Upper lobe of left lung (tissue), 6 donors: ENCODE measurements at regions not wholly inside any gene's neighbourhood (a gene's known extent, or its start where the extent isn't known, plus 50 kb on each side); places are given as distances from the start of the nearest gene placed in this dataset.
"Not testable (repeated sequence)": the region's sequence is repeated elsewhere in the genome, so short reads cannot be mapped to it uniquely, and the experiment has no call there.

ENCODE experiments used
- ATAC-seq, 2 donors: fragments of 200-7000 bp; cut with Tn5 transposase; one replicate each; pipeline ENCODE4 v1.9.1; 2022; ENCODE audit warnings: mild to moderate bottlenecking in 2 of 2, moderate library complexity in 2 of 2; ENCODE audit not compliant: low FRiP score in 2 of 2
- DNase-seq, 2 donors: peaks; one replicate each; pipeline ENCODE4 v3.0.0-alpha.2; 2019 to 2020
- H3K27ac ChIP-seq, 4 donors: fragments of 200-600 bp; sonication (generic); one replicate each; pipeline ENCODE4 v1.5.1; 2016 to 2019
- H3K27me3 ChIP-seq, 4 donors: fragments of 200-600 bp; sonication (generic); one replicate each; pipeline ENCODE4 v1.5.1; 2017 to 2019
- H3K36me3 ChIP-seq, 4 donors: fragments of 200-600 bp; sonication (generic); one replicate each; pipeline ENCODE4 v1.5.1; 2016 to 2019
- H3K4me1 ChIP-seq, 4 donors: fragments of 200-600 bp; sonication (generic); one replicate each; pipeline ENCODE4 v1.5.1; 2018 to 2019
- H3K4me3 ChIP-seq, 4 donors: fragments of 200-600 bp; sonication (generic); one replicate each; pipeline ENCODE4 v1.5.1; 2017 to 2019; ENCODE audit warnings: mild to moderate bottlenecking in 2 of 4, moderate library complexity in 1 of 4
- H3K9me3 ChIP-seq, 4 donors: fragments of 200-600 bp; sonication (generic); one replicate each; pipeline ENCODE4 v1.5.1; 2018 to 2019
- CTCF ChIP-seq, 6 experiments: fragments of 450-650 bp in 4 of 6; fragments of 200-600 bp in 2 of 6; sonication (generic) in 2 of 6; IDR thresholded peaks; one replicate each; pipeline ENCODE4 v1.5.1; 2016 to 2019; ENCODE audit warnings: antibody characterized with exemption in 6 of 6
- EP300 ChIP-seq, 4 donors: sonication (generic); formaldehyde crosslinking; IDR thresholded peaks; one replicate each; pipeline ENCODE4 v1.5.1; 2017; ENCODE audit warnings: antibody characterized with exemption in 4 of 4, control low read depth in 2 of 4
- POLR2A ChIP-seq, 4 donors: fragments of 450-650 bp; IDR thresholded peaks; one replicate each; pipeline ENCODE4 v1.5.1; 2016 to 2017; ENCODE audit warnings: antibody characterized with exemption in 4 of 4, mild to moderate bottlenecking in 2 of 4
- POLR2AphosphoS5 ChIP-seq, 2 donors: sonication (generic); formaldehyde crosslinking; IDR thresholded peaks; one replicate each; pipeline ENCODE4 v1.5.1; 2017; ENCODE audit warnings: antibody characterized with exemption in 2 of 2
- WGBS, 2 donors: methylation state at CpG; one replicate each; pipeline ENCODE4 v1.1.5; 2017 to 2018; 5-methylcytosine and 5-hydroxymethylcytosine counted together
- donor health status: DM: no; HTN: no; CAD: no; lungs with moderate emphysema.
- donor health status: DM: no; HTN: yes; CAD: no; lungs with severe emphysema.

GRCh38 chr3:165607221-165607620 lies 230.0 kb downstream of the BCHE start:
- TF ChIP-seq POLR2A (IDR thresholded peaks at IDR 0.05) (no peak), POLR2AphosphoS5 (IDR thresholded peaks at IDR 0.05) (no peak), CTCF (IDR thresholded peaks at IDR 0.05) (no peak), EP300 (IDR thresholded peaks at IDR 0.05) (no peak)
- DNase-seq (no peak), ATAC-seq (no peak)
- Histone ChIP-seq H3K4me3 (no peak overlapping the region), H3K27me3 (no peaks in the 10 kb centered on the region), H3K36me3 (no peaks in the 10 kb centered on the region), H3K4me1 (no peaks in the 10 kb centered on the region), H3K27ac (no peak overlapping the region), H3K9me3 (no peaks in the 10 kb centered on the region)

GRCh38 chr3:165603196-165603595 lies 234.0 kb downstream of the BCHE start:
- DNase-seq (no peak), ATAC-seq (no peak)
- H3K27ac ChIP-seq = no peak overlapping the region

GRCh38 chr3:165572566-165572965 lies 264.7 kb downstream of the BCHE start:
- not testable (repeated sequence) for ATAC-seq, H3K27ac ChIP-seq, H3K27me3 ChIP-seq, H3K9me3 ChIP-seq, H3K4me3 ChIP-seq, H3K36me3 ChIP-seq, H3K4me1 ChIP-seq
- 94 to 95% methylated on average over 13 of the region's 13 CpGs for WGBS, 2 donors
- peak in 1 of 2 donors; percentile 16 for DNase-seq

More at GRCh38 chr3:165603196-165603595, 234.0 kb downstream of the BCHE start:
- H3K4me3 ChIP-seq = no peak overlapping the region
- no peaks in the 10 kb centered on the region for H3K9me3 ChIP-seq
- H3K27me3 ChIP-seq = no peaks in the 10 kb centered on the region
- WGBS, 2 donors = 86 to 89% methylated on average over 2 of the region's 2 CpGs
- TF ChIP-seq POLR2A (IDR thresholded peaks at IDR 0.05) = no peak
- TF ChIP-seq POLR2AphosphoS5 (IDR thresholded peaks at IDR 0.05) = no peak
- TF ChIP-seq CTCF (IDR thresholded peaks at IDR 0.05) = no peak
- no peak for TF ChIP-seq EP300 (IDR thresholded peaks at IDR 0.05)
- no peaks in the 10 kb centered on the region for H3K4me1 ChIP-seq
- H3K36me3 ChIP-seq = no peaks in the 10 kb centered on the region

- TF ChIP-seq CTCF (IDR thresholded peaks at IDR 0.05) = no peak
- TF ChIP-seq EP300 (IDR thresholded peaks at IDR 0.05) = no peak
- no peak for TF ChIP-seq POLR2AphosphoS5 (IDR thresholded peaks at IDR 0.05)
- TF ChIP-seq POLR2A (IDR thresholded peaks at IDR 0.05) = no peak
- DNase-seq = no peak
- ATAC-seq = no peak
- Histone ChIP-seq H3K4me1 (no peaks in the 10 kb centered on the region), H3K4me3 (no peak overlapping the region), H3K36me3 (no peaks in the 10 kb centered on the region), H3K9me3 (no peaks in the 10 kb centered on the region), H3K27ac (no peak overlapping the region), H3K27me3 (no peaks in the 10 kb centered on the region)
- WGBS, 2 donors = 46 to 51% methylated on average over 1 of the region's 1 CpG
These were observed 268.2 kb downstream of the BCHE start for GRCh38 chr3:165568907-165569462.

- TF ChIP-seq CTCF (IDR thresholded peaks at IDR 0.05) (no peak), POLR2AphosphoS5 (IDR thresholded peaks at IDR 0.05) (no peak), POLR2A (IDR thresholded peaks at IDR 0.05) (no peak), EP300 (IDR thresholded peaks at IDR 0.05) (no peak)
- Histone ChIP-seq H3K4me1 (no peaks in the 10 kb centered on the region), H3K4me3 (no peak overlapping the region), H3K36me3 (no peaks in the 10 kb centered on the region), H3K9me3 (no peaks in the 10 kb centered on the region), H3K27ac (no peak overlapping the region), H3K27me3 (no peaks in the 10 kb centered on the region)
- no peak for DNase-seq
- ATAC-seq = no peak
- 71 to 82% methylated on average over 2 of the region's 2 CpGs for WGBS, 2 donors
These were observed 281.4 kb downstream of the BCHE start for GRCh38 chr3:165555785-165556184.
